ENCODE measurements at regions not wholly inside any gene's neighbourhood (a gene's known extent, or its start where the extent isn't known, plus 50 kb on each side); places are given as distances from the start of the nearest gene placed in this dataset.
"Not testable (repeated sequence)": the region's sequence is repeated elsewhere in the genome, so short reads cannot be mapped to it uniquely, and the experiment has no call there.

- TF ChIP-seq JUND (IDR thresholded peaks at IDR 0.05; ENCODE audit: low read depth) = no peak
- in situ Hi-C loops (cut with HindIII; ENCODE audit: low pct_unique_long_range_greater_than_20kb, low sequenced_read_pairs) = no loop called here
- DNase-seq (ENCODE audit: low read depth in 1 of 2, low spot score in 1 of 2) = no peak
Measured at GRCh38 chr3:169029674-169030285, 633.7 kb downstream of the MECOM start.

GRCh38 chr3:169028716-169029115 lies 634.8 kb downstream of the MECOM start:
- no peak for TF ChIP-seq JUND (IDR thresholded peaks at IDR 0.05; ENCODE audit: low read depth)
- no peak for DNase-seq (ENCODE audit: low read depth in 1 of 2, low spot score in 1 of 2)
- in situ Hi-C loops (cut with HindIII; ENCODE audit: low pct_unique_long_range_greater_than_20kb, low sequenced_read_pairs) = no loop called here

GRCh38 chr3:169026543-169027182 lies 636.8 kb downstream of the MECOM start:
- peak in 1 of 2 experiments; percentile 16 for DNase-seq (ENCODE audit: low read depth in 1 of 2, low spot score in 1 of 2)
- in situ Hi-C loops (cut with HindIII; ENCODE audit: low pct_unique_long_range_greater_than_20kb, low sequenced_read_pairs) = no loop called here
- TF ChIP-seq JUND (IDR thresholded peaks at IDR 0.05; ENCODE audit: low read depth) = no peak

GRCh38 chr3:169022457-169022856 lies 641.1 kb downstream of the MECOM start:
- in situ Hi-C loops (cut with HindIII; ENCODE audit: low pct_unique_long_range_greater_than_20kb, low sequenced_read_pairs) = no loop called here
- no peak for TF ChIP-seq JUND (IDR thresholded peaks at IDR 0.05; ENCODE audit: low read depth)
- no peak for DNase-seq (ENCODE audit: low read depth in 1 of 2, low spot score in 1 of 2)

GRCh38 chr3:169020371-169020770 lies 643.1 kb downstream of the MECOM start:
- in situ Hi-C loops (cut with HindIII; ENCODE audit: low pct_unique_long_range_greater_than_20kb, low sequenced_read_pairs) = no loop called here
- no peak for DNase-seq (ENCODE audit: low read depth in 1 of 2, low spot score in 1 of 2)

GRCh38 chr3:169009453-169009852 lies 654.1 kb downstream of the MECOM start:
- DNase-seq (ENCODE audit: low read depth in 1 of 2, low spot score in 1 of 2) = no peak
- in situ Hi-C loops (cut with HindIII; ENCODE audit: low pct_unique_long_range_greater_than_20kb, low sequenced_read_pairs) = no loop called here
- no peak for TF ChIP-seq JUND (IDR thresholded peaks at IDR 0.05; ENCODE audit: low read depth)

More at GRCh38 chr3:169020371-169020770, 643.1 kb downstream of the MECOM start:
- TF ChIP-seq JUND (IDR thresholded peaks at IDR 0.05; ENCODE audit: low read depth) = no peak

- in situ Hi-C loops (cut with HindIII; ENCODE audit: low pct_unique_long_range_greater_than_20kb, low sequenced_read_pairs) = no loop called here
- TF ChIP-seq JUND (IDR thresholded peaks at IDR 0.05; ENCODE audit: low read depth) = no peak
Measured at GRCh38 chr3:169008776-169009358, 654.6 kb downstream of the MECOM start.

GRCh38 chr3:169007145-169007544 lies 656.4 kb downstream of the MECOM start:
- DNase-seq (ENCODE audit: low read depth in 1 of 2, low spot score in 1 of 2) = no peak
- in situ Hi-C loops (cut with HindIII; ENCODE audit: low pct_unique_long_range_greater_than_20kb, low sequenced_read_pairs) = no loop called here
- TF ChIP-seq JUND (IDR thresholded peaks at IDR 0.05; ENCODE audit: low read depth) = no peak

More at GRCh38 chr3:169008776-169009358, 654.6 kb downstream of the MECOM start:
- no peak for DNase-seq (ENCODE audit: low read depth in 1 of 2, low spot score in 1 of 2)

- in situ Hi-C loops (cut with HindIII; ENCODE audit: low pct_unique_long_range_greater_than_20kb, low sequenced_read_pairs); DNase-seq (ENCODE audit: low read depth in 1 of 2, low spot score in 1 of 2): not testable (repeated sequence)
Measured at GRCh38 chr3:169006398-169006797, 657.1 kb downstream of the MECOM start.

GRCh38 chr3:169002689-169003088 lies 660.8 kb downstream of the MECOM start:
- in situ Hi-C loops (cut with HindIII; ENCODE audit: low pct_unique_long_range_greater_than_20kb, low sequenced_read_pairs) = no loop called here
- TF ChIP-seq JUND (IDR thresholded peaks at IDR 0.05; ENCODE audit: low read depth) = no peak
- DNase-seq (ENCODE audit: low read depth in 1 of 2, low spot score in 1 of 2) = no peak

GRCh38 chr3:168998792-168999191 lies 664.7 kb downstream of the MECOM start:
- no peak for DNase-seq (ENCODE audit: low read depth in 1 of 2, low spot score in 1 of 2)
- in situ Hi-C loops (cut with HindIII; ENCODE audit: low pct_unique_long_range_greater_than_20kb, low sequenced_read_pairs) = no loop called here
- no peak for TF ChIP-seq JUND (IDR thresholded peaks at IDR 0.05; ENCODE audit: low read depth)

- DNase-seq (ENCODE audit: low read depth in 1 of 2, low spot score in 1 of 2) = no peak
- TF ChIP-seq JUND (IDR thresholded peaks at IDR 0.05; ENCODE audit: low read depth) = no peak
Measured at GRCh38 chr3:168997488-168997887, 666.0 kb downstream of the MECOM start.

GRCh38 chr3:168996622-168997021 lies 666.9 kb downstream of the MECOM start:
- in situ Hi-C loops (cut with HindIII; ENCODE audit: low pct_unique_long_range_greater_than_20kb, low sequenced_read_pairs) = no loop called here
- TF ChIP-seq JUND (IDR thresholded peaks at IDR 0.05; ENCODE audit: low read depth) = no peak
- no peak for DNase-seq (ENCODE audit: low read depth in 1 of 2, low spot score in 1 of 2)

More at GRCh38 chr3:168997488-168997887, 666.0 kb downstream of the MECOM start:
- in situ Hi-C loops (cut with HindIII; ENCODE audit: low pct_unique_long_range_greater_than_20kb, low sequenced_read_pairs) = no loop called here

All from T47D (cell line).